T-cell (primary cell): ENCODE measurements at regions not wholly inside any gene's neighbourhood (a gene's known extent, or its start where the extent isn't known, plus 50 kb on each side); places are given as distances from the start of the nearest gene placed in this dataset.

Experiments
- ATAC-seq, 4 experiments: fragments of 200-7000 bp in 3 of 4; fragments of 150-1000 bp in 1 of 4; cut with Tn5 transposase; replicated peaks in 1 of 4; 1 replicate in 3 of 4; 2 replicates in 1 of 4; pipeline ENCODE4 v1.10.0; 2021; ENCODE audit warnings: moderate library complexity in 3 of 4, mild to moderate bottlenecking in 2 of 4, moderate number of reproducible peaks in 1 of 4
- CTCF ChIA-PET, 2 donors: fragments of 300-600 bp; sonication (Branson Sonifier 250); formaldehyde crosslinking; loops; one replicate each; lab custom pipeline; 2022; ENCODE audit warnings: antibody characterized with exemption in 2 of 2; lab: Charles Lee
- POLR2A ChIA-PET, 2 donors: fragments of 300-600 bp; sonication (Branson Sonifier 250); formaldehyde crosslinking; loops; one replicate each; lab custom pipeline; 2022; ENCODE audit warnings: antibody characterized with exemption in 2 of 2; lab: Charles Lee
- DNase-seq, 35 experiments: peaks; one replicate each; pipeline versions ENCODE4 v3.0.0 to v3.0.0-alpha.2; 2013 to 2023
- H3K27ac ChIP-seq: one replicate; pipeline ENCODE4 v1.5.1; 2013; ENCODE audit warnings: low read length
- H3K27me3 ChIP-seq, 2 experiments: replicated peaks in 1 of 2; 1 replicate in 1 of 2; 2 replicates in 1 of 2; pipeline versions ENCODE4 v1.6.1 to v1.7.0; 2013; ENCODE audit warnings: low read length in 1 of 2, mixed read lengths in 1 of 2; ENCODE audit not compliant: control insufficient read depth in 2 of 2, insufficient read depth in 2 of 2; ENCODE audit errors: extremely low read depth in 1 of 2
- H3K36me3 ChIP-seq, 2 donors: 1 replicate in 1 of 2; 2 replicates in 1 of 2; pipeline versions ENCODE4 v1.6.1 to v1.7.0; 2013; ENCODE audit warnings: low read length in 1 of 2; ENCODE audit not compliant: control insufficient read depth in 2 of 2, insufficient read depth in 1 of 2; ENCODE audit errors: extremely low read depth in 1 of 2
- H3K4me1 ChIP-seq, 2 experiments: 1 replicate in 1 of 2; 2 replicates in 1 of 2; pipeline versions ENCODE4 v1.6.1 to v1.7.0; 2013; ENCODE audit warnings: low read length in 2 of 2, mixed read lengths in 1 of 2; ENCODE audit not compliant: insufficient read depth in 2 of 2, control insufficient read depth in 1 of 2; ENCODE audit errors: extremely low read depth in 1 of 2
- H3K4me3 ChIP-seq, 2 donors: 1 replicate in 1 of 2; 2 replicates in 1 of 2; pipeline versions ENCODE4 v1.5.1 to v1.7.0; 2013; ENCODE audit warnings: mild to moderate bottlenecking in 2 of 2, low read length in 1 of 2, moderate library complexity in 1 of 2; ENCODE audit not compliant: control insufficient read depth in 1 of 2; ENCODE audit errors: extremely low read depth in 1 of 2
- H3K9me3 ChIP-seq: 2 replicates; pipeline ENCODE4 v1.7.0; 2013
- H3K27ac Mint-ChIP-seq, 2 donors: one replicate each; pipeline ENCODE4 v1.8.0; 2020 to 2021; ENCODE audit warnings: mild to moderate bottlenecking in 2 of 2, mixed read lengths in 2 of 2
- H3K27me3 Mint-ChIP-seq, 2 donors: one replicate each; pipeline ENCODE4 v1.8.0; 2021 to 2022; ENCODE audit warnings: mixed read lengths in 2 of 2
- H3K36me3 Mint-ChIP-seq: one replicate; pipeline ENCODE4 v1.8.0; 2021; ENCODE audit warnings: mixed read lengths
- H3K4me1 Mint-ChIP-seq, 3 donors: one replicate each; pipeline ENCODE4 v1.8.0; 2020 to 2022; ENCODE audit warnings: mixed read lengths in 3 of 3, mild to moderate bottlenecking in 1 of 3
- H3K4me3 Mint-ChIP-seq, 3 donors: one replicate each; pipeline ENCODE4 v1.8.0; 2020 to 2022; ENCODE audit warnings: mild to moderate bottlenecking in 3 of 3, mixed read lengths in 3 of 3, moderate library complexity in 3 of 3
- H3K9me3 Mint-ChIP-seq, 3 donors: one replicate each; pipeline ENCODE4 v1.8.0; 2020 to 2022; ENCODE audit warnings: mixed read lengths in 3 of 3
- WGBS: methylation state at CpG from one replicate; pipeline ENCODE4 v1.1.5; 2013; ENCODE audit warnings: missing lambda C conversion rate; ENCODE audit not compliant: insufficient coverage; 5-methylcytosine and 5-hydroxymethylcytosine counted together

DNA sequence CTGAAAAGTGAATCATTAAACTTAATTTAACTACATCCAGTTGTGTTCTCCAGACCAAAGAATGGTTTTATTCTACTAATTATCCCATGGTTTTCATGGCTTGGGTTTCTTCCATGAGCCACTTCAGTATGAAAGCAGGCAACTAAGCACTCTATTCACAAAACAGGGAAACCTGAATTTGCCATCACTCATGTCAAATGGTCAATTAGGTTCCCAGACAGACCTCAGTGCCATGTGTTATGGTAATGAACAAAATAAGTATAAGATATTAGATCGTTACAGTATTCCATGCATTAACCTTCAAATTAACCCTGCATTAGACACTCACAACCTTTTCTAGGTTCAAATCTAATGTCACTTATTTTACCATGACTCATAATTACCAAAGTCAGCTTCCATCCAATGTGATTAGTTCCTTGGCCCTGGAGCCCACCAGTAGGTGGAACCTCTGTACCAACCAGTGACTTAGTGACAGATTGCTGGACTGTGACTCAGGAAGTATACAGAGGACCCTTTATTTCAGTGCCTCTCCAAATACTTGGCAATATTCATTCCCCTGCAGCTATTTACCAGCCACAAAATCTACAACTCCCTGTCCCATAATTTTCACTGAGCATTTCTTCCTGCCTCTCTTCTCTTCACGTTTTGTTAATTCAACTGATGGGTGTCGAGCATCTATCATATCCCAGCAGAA lies 1270.2 kb upstream of the SORCS1 start:
- no peak overlapping the region for H3K4me3 Mint-ChIP-seq
- WGBS: no CpG with 5 or more reads among the region's 3 CpGs
- no peaks in the 10 kb centered on the region for H3K36me3 Mint-ChIP-seq
- Histone ChIP-seq H3K4me3 (no peak overlapping the region), H3K9me3 (no peaks in the 10 kb centered on the region), H3K36me3 (no peaks in the 10 kb centered on the region), H3K27me3 (no peaks in the 10 kb centered on the region), H3K27ac (no peak overlapping the region), H3K4me1 (no peaks in the 10 kb centered on the region)
- POLR2A ChIA-PET: no interaction called here
- ATAC-seq: no peak
- H3K27ac Mint-ChIP-seq: no peak overlapping the region
- no peak for DNase-seq
- no peaks in the 10 kb centered on the region for H3K4me1 Mint-ChIP-seq
- CTCF ChIA-PET: no interaction called here
- no peaks in the 10 kb centered on the region for H3K27me3 Mint-ChIP-seq
- peaks cover 5 to 17% (median 17%) of the 10 kb centered on the region in 3 donors for H3K9me3 Mint-ChIP-seq

DNA sequence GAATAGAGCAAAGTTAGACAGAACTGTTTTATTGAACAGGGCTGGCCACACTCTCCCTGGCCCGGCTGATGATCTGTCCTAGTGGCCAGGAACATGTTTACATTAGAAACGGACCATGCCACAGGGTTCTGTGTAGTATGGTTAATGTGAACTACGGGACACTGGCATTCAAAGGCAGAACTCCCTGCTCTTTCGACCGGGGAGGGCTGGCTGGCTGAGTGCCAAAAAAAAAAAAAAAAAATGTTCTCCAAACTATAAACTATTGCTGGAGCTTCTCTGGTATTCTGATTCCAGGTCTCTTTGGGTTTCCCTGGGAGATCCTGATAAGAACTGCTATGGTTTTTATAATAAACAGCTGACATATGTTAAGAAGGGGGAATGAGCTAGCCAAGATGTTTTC lies 1262.6 kb upstream of the SORCS1 start:
- H3K4me1 ChIP-seq: no peaks in the 10 kb centered on the region
- CTCF ChIA-PET: no interaction called here
- DNase-seq: no peak
- no peaks in the 10 kb centered on the region for H3K27me3 ChIP-seq
- Mint-ChIP-seq H3K4me3 (no peak overlapping the region), H3K27me3 (no peaks in the 10 kb centered on the region), H3K9me3 (peaks cover 7 to 27% (median 11%) of the 10 kb centered on the region in 3 donors), H3K27ac (no peak overlapping the region), H3K4me1 (no peaks in the 10 kb centered on the region), H3K36me3 (no peaks in the 10 kb centered on the region)
- no peaks in the 10 kb centered on the region for H3K9me3 ChIP-seq
- 33% methylated on average over 2 of the region's 5 CpGs for WGBS
- POLR2A ChIA-PET: interaction anchor here in 1 of 2 donors (0.6 kb wide), 2 partner anchors 14 to 1347 kb away, joined by 3 to 5 read pairs; no protein-coding TSS in a partner anchor
- H3K4me3 ChIP-seq: no peak overlapping the region
- ATAC-seq: no peak
- no peak overlapping the region for H3K27ac ChIP-seq
- no peaks in the 10 kb centered on the region for H3K36me3 ChIP-seq

DNA sequence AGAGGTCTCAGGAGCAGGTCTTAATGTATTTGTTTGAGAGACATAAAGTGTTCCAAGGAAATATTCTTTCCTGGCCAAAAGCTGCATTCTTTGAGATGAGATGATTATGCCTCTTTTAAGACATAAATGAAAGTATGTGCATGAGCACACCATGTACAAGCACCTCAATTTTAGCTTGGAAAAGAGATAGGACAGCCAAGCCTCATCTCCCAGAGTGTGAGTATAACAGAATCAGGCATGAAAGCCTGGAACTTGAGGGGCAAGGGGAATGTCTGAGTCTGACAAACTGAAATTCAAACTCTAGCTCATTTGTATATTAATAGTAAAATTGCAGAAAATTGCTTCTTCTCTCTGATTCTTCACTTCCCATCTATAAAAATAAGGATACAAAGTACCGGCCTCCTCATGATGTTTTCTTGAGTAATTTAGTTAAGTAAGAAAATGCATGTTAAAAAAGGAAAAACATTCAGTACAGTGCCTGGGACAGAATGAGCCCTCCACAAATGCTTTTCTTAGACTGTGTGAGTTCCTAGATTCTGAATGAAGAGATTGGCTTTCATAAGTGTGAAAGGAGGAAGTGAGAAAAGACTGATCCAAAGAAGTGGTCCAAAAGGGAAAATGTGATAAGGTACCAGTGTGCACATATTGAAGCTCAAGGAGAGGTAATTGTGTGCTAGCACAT lies 1260.9 kb upstream of the SORCS1 start:
- Mint-ChIP-seq H3K36me3 (no peaks in the 10 kb centered on the region), H3K4me3 (no peak overlapping the region), H3K27ac (no peak overlapping the region), H3K9me3 (peaks cover 7 to 27% (median 11%) of the 10 kb centered on the region in 3 donors), H3K4me1 (no peaks in the 10 kb centered on the region), H3K27me3 (no peaks in the 10 kb centered on the region)
- CTCF ChIA-PET: no interaction called here
- Histone ChIP-seq H3K4me3 (no peak overlapping the region), H3K27ac (no peak overlapping the region), H3K9me3 (no peaks in the 10 kb centered on the region), H3K36me3 (no peaks in the 10 kb centered on the region), H3K4me1 (no peaks in the 10 kb centered on the region), H3K27me3 (no peaks in the 10 kb centered on the region)
- WGBS: no CpG with 5 or more reads among the region's 1 CpG
- ATAC-seq (no peak), DNase-seq (no peak)
- POLR2A ChIA-PET: no interaction called here

DNA sequence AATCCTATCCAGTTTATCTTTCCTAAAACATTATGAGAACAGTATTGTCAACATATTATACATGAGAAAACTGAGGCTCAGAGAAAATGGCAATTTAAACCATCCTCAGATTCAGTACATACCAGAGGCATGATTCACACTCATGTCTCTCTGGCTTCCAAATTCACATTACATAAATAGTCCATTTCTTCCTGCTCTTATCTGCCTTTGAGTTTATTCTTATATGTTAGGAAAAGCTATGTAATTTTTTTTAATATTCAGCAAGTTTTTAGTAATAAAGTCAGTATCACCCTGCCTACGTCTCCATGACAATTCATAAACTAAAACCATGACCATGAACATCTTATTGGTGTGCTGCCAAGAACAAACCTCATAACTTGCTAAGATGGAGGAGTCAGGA lies 1260.2 kb upstream of the SORCS1 start:
- Mint-ChIP-seq H3K27ac (no peak overlapping the region), H3K9me3 (peaks cover 6 to 23% (median 11%) of the 10 kb centered on the region in 3 donors), H3K4me3 (no peak overlapping the region), H3K4me1 (no peaks in the 10 kb centered on the region), H3K27me3 (no peaks in the 10 kb centered on the region), H3K36me3 (no peaks in the 10 kb centered on the region)
- no peaks in the 10 kb centered on the region for H3K27me3 ChIP-seq
- H3K9me3 ChIP-seq: no peaks in the 10 kb centered on the region
- no peaks in the 10 kb centered on the region for H3K36me3 ChIP-seq
- DNase-seq: no peak
- no CpG with 5 or more reads among the region's 1 CpG for WGBS
- H3K27ac ChIP-seq: no peak overlapping the region
- no peak for ATAC-seq
- ChIA-PET POLR2A (no interaction called here), CTCF (no interaction called here)
- H3K4me1 ChIP-seq: no peaks in the 10 kb centered on the region
- no peak overlapping the region for H3K4me3 ChIP-seq

DNA sequence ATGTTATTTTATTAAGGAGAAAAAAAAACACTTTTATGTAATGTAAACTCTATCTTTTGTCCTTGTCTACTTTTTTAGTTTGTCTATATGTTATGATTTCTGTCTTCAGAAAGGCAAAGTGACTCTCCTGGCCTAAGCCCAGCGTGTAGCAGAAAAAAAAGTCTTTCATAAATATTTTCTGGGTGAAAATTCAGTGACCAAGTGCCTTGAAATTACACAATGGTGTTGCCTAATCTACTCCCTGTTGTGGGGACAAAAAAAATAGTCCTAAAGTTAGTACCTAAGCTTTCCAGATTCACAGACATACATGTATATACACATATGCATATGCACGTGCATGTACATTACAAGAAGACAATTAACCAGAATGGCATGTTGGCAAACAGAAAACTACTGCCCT lies 1257.8 kb upstream of the SORCS1 start:
- Histone ChIP-seq H3K36me3 (no peaks in the 10 kb centered on the region), H3K27ac (no peak overlapping the region), H3K9me3 (no peaks in the 10 kb centered on the region), H3K4me3 (no peak overlapping the region), H3K27me3 (no peaks in the 10 kb centered on the region), H3K4me1 (no peaks in the 10 kb centered on the region)
- Mint-ChIP-seq H3K4me1 (no peaks in the 10 kb centered on the region), H3K27me3 (no peaks in the 10 kb centered on the region), H3K36me3 (no peaks in the 10 kb centered on the region), H3K4me3 (no peak overlapping the region), H3K9me3 (peaks cover 6 to 23% (median 12%) of the 10 kb centered on the region in 3 donors), H3K27ac (no peak overlapping the region)
- POLR2A ChIA-PET: no interaction called here
- CTCF ChIA-PET: no interaction called here
- DNase-seq: no peak
- no peak for ATAC-seq
- WGBS: 82% methylated on average over 1 of the region's 2 CpGs

DNA sequence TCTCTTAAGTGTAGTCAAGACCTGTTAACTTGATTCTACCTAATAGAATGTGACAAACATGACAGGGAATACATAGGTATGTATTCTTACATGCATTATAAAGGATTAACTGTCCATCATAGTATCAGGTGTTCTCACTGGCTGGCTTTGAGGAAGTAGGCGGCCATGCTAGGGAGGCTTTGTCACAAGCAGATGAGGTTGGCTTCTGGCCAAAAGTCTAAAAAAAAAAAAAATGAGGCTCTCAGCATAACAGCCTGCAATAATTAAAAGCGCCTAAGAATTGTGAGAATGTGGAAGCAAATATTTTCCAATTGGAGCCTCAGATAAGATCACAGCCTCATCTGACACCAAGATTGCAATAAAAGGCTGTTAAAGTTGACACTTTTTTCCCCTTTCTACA lies 1256.8 kb upstream of the SORCS1 start:
- Mint-ChIP-seq H3K4me3 (no peak overlapping the region), H3K4me1 (no peaks in the 10 kb centered on the region), H3K27me3 (no peaks in the 10 kb centered on the region), H3K36me3 (no peaks in the 10 kb centered on the region), H3K9me3 (peaks cover 10 to 23% (median 17%) of the 10 kb centered on the region in 3 donors), H3K27ac (no peak overlapping the region)
- H3K9me3 ChIP-seq: no peaks in the 10 kb centered on the region
- WGBS: no CpG with 5 or more reads among the region's 2 CpGs
- ATAC-seq: no peak
- DNase-seq: no peak
- ChIA-PET CTCF (no interaction called here), POLR2A (no interaction called here)
- H3K27ac ChIP-seq: no peak overlapping the region
- no peaks in the 10 kb centered on the region for H3K4me1 ChIP-seq
- H3K36me3 ChIP-seq: no peaks in the 10 kb centered on the region
- no peak overlapping the region for H3K4me3 ChIP-seq
- H3K27me3 ChIP-seq: no peaks in the 10 kb centered on the region
